ENCODE measurements at regions not wholly inside any gene's neighbourhood (a gene's known extent, or its start where the extent isn't known, plus 50 kb on each side); places are given as distances from the start of the nearest gene placed in this dataset.

- TF ChIP-seq EZH2phosphoT487 (IDR thresholded peaks at IDR 0.05; ENCODE audit: borderline replicate concordance) (no peak), CTCF (conservative IDR thresholded peaks at IDR 0.05; ENCODE audit: low read length) (no peak)
Measured at GRCh38 chr2:57181315-57182038, 865.1 kb upstream of the VRK2 start.
